HPDE6-E6E7 (cell line): ENCODE measurements at regions not wholly inside any gene's neighbourhood (a gene's known extent, or its start where the extent isn't known, plus 50 kb on each side); places are given as distances from the start of the nearest gene placed in this dataset.

Experiments
- DNase-seq: peaks from one replicate; pipeline ENCODE4 v3.0.0; 2011; ENCODE audit warnings: missing footprints; ENCODE audit errors: extremely low spot score

GRCh38 chr3:187822402-187822801, 77.1 kb upstream of the BCL6 start:
- no peak for DNase-seq

GRCh38 chr3:187823746-187824145, 78.5 kb upstream of the BCL6 start:
- no peak for DNase-seq

- DNase-seq, result no peak
Measured at GRCh38 chr3:187827723-187828122, 82.5 kb upstream of the BCL6 start.

GRCh38 chr3:187828579-187829452, 83.5 kb upstream of the BCL6 start:
- no peak for DNase-seq

GRCh38 chr3:187830181-187830580, 84.9 kb upstream of the BCL6 start:
- no peak for DNase-seq

GRCh38 chr3:187831125-187832051, 86.1 kb upstream of the BCL6 start:
- no peak for DNase-seq

GRCh38 chr3:187832202-187832601, 86.9 kb upstream of the BCL6 start:
- DNase-seq, result no peak

GRCh38 chr3:187833375-187833774, 88.1 kb upstream of the BCL6 start:
- DNase-seq, result no peak

GRCh38 chr3:187833799-187834578, 88.7 kb upstream of the BCL6 start:
- DNase-seq, result no peak

GRCh38 chr3:187836823-187837770, 91.8 kb upstream of the BCL6 start:
- DNase-seq, result no peak

GRCh38 chr3:187838016-187838540, 92.8 kb upstream of the BCL6 start:
- no peak for DNase-seq

- DNase-seq, result no peak
Measured at GRCh38 chr3:187839422-187839821, 94.2 kb upstream of the BCL6 start.

- DNase-seq, result no peak
Measured at GRCh38 chr3:187840856-187841255, 95.6 kb upstream of the BCL6 start.

GRCh38 chr3:187841560-187841959, 96.3 kb upstream of the BCL6 start:
- no peak for DNase-seq

- DNase-seq, result no peak
Measured at GRCh38 chr3:187843654-187844053, 98.4 kb upstream of the BCL6 start.

GRCh38 chr3:187844708-187845107, 99.4 kb upstream of the BCL6 start:
- no peak for DNase-seq

GRCh38 chr3:187845826-187846225, 100.6 kb upstream of the BCL6 start:
- DNase-seq, result no peak

GRCh38 chr3:187848401-187848800, 103.1 kb upstream of the BCL6 start:
- no peak for DNase-seq

- no peak for DNase-seq
Measured at GRCh38 chr3:187849016-187849654, 103.9 kb upstream of the BCL6 start.
